ENCODE measurements at regions not wholly inside any gene's neighbourhood (a gene's known extent, or its start where the extent isn't known, plus 50 kb on each side); places are given as distances from the start of the nearest gene placed in this dataset.
A peak's percentile ranks its signal among the peaks of the same experiment; 100 is the strongest.

DNA sequence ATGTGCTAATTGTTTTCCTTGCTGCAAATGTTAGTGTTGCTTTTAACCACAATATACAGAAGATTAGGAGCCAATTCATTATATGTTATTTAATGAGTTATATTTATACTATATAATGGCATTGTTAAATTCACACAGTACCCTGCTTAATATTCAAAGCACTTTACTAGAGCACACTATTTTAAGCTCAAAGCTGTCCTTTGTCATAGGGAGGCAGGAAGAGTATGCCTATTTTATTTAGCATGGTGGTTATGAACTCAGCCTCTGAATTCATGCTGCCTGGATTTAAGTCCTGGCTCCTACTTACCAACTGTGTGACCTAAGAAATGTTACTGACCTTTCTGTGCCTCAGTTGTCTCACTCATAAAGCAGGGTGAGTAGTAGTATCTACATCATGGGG, 80.5 kb downstream of the FASTKD2 start:
- no peak for ATAC-seq
- no peaks in the 10 kb centered on the region for H3K36me3 Mint-ChIP-seq
- H3K4me1 Mint-ChIP-seq = no peaks in the 10 kb centered on the region
- H3K27ac Mint-ChIP-seq = no peak overlapping the region
- no peak overlapping the region for H3K4me3 Mint-ChIP-seq
- CTCF ChIA-PET = no interaction called here
- no peaks in the 10 kb centered on the region for H3K27me3 Mint-ChIP-seq
- H3K9me3 Mint-ChIP-seq (ENCODE audit: low read depth) = no peaks in the 10 kb centered on the region
- DNase-seq = no peak

DNA sequence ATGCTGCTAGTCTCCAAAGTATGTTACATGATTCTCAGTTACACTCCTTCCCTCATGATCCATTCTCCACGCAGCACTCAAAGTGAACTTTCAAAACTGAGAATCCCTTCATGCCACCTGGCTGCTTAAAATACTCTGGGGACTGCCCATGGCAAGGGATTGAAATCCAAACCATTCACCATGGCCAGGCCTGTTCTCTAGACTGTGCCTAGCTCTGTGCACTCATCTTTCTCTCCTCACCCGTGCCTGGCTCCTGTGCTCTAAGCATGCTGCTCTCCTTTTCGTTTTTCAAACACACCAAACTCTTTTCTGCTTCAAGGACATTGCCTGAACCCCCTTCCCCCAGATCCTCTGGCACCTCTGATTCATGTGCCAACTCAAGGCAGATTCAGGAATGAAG, 80.9 kb downstream of the FASTKD2 start:
- H3K27ac Mint-ChIP-seq = no peak overlapping the region
- CTCF ChIA-PET = no interaction called here
- ATAC-seq = no peak
- DNase-seq = no peak
- H3K9me3 Mint-ChIP-seq (ENCODE audit: low read depth) = no peaks in the 10 kb centered on the region
- no peaks in the 10 kb centered on the region for H3K27me3 Mint-ChIP-seq
- no peaks in the 10 kb centered on the region for H3K4me1 Mint-ChIP-seq
- no peaks in the 10 kb centered on the region for H3K36me3 Mint-ChIP-seq
- no peak overlapping the region for H3K4me3 Mint-ChIP-seq

DNA sequence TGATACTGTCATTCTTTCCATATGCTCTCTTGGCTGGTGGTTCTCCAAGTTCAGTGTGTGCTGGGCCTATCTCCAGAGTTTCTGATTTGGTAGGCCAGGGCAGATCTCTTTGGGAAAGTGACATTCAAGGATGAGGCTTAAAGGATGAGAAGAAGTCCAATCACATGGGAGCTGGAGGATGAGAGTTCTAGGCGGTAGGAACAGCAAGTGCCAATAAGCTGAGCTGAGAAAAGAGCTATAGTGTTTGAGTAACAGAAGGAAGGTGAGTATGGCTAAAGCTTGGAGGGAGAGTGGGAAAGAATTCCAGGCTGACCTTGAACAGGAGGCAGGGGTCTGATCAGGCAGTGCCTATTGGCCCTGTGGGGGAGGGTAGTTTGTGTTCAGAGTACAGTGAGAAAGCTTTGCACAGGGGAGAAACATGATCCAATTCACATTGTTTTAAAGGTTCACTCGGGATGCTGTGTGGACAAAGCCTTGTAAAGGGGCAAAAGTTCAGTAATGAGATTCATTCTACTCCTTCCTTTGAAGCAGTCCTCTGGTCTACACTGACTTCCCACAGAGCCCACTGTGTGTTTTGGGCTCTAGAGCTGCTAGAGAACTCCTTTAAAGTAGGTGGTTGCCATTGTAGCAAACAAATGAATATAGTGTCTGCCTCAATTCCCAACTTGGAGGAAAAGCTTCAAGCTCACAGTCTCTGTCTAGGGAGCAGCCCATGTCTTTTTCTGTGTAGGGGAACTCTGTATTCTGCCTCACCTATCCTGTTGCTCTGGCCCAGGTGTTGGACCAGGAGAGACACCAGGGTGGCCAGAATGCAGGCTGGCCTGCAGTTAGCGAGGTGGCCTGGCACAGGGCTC, 81.8 kb downstream of the FASTKD2 start:
- Mint-ChIP-seq H3K4me3 (no peak overlapping the region), H3K27me3 (no peaks in the 10 kb centered on the region), H3K36me3 (no peaks in the 10 kb centered on the region), H3K27ac (no peak overlapping the region), H3K4me1 (no peaks in the 10 kb centered on the region), H3K9me3 (ENCODE audit: low read depth) (no peaks in the 10 kb centered on the region)
- ATAC-seq = no peak
- DNase-seq = no peak
- CTCF ChIA-PET = no interaction called here

DNA sequence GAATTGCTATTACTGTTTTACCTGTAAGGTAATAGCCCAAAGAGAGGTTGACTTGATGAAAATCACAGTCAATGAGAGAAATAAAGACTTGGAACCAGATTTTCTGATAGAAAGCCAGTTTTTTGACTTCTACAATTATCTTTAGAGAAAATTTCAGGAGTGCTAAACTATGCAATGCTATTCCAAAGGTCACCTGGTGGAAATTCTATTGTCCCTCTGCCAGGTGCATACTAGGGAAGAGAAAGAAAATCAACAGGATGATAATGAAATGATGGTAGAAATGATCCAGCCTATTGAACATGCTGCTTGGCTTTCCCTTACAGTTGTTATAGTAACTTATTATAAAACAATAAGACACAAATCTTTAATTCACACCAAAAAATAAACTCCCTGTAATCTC, 85.0 kb downstream of the FASTKD2 start:
- ATAC-seq (no peak), DNase-seq (no peak)
- no peaks in the 10 kb centered on the region for H3K9me3 Mint-ChIP-seq (ENCODE audit: low read depth)
- H3K27ac Mint-ChIP-seq = no peak overlapping the region
- H3K27me3 Mint-ChIP-seq = no peaks in the 10 kb centered on the region
- no peaks in the 10 kb centered on the region for H3K36me3 Mint-ChIP-seq
- no peaks in the 10 kb centered on the region for H3K4me1 Mint-ChIP-seq
- CTCF ChIA-PET = no interaction called here
- no peak overlapping the region for H3K4me3 Mint-ChIP-seq

DNA sequence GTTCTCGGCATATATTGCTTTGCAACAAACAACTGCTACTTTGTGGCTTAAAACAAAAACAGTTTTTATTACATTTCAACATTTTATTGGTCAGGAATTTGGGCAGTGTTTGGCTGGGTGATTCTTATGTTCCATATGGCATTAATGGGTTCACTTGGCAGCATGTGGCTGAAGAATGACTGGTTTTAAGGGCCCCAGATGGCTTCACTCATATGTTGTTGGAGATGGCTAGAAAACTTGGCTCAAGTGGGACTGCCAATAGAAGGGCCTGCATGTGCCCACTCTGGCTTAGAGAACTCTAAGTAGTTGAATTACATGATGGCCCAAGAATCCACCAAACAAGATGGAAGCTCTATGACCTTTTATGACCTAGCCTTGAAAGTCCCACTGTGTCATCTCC, 86.1 kb downstream of the FASTKD2 start:
- Mint-ChIP-seq H3K4me3 (no peak overlapping the region), H3K9me3 (ENCODE audit: low read depth) (no peaks in the 10 kb centered on the region), H3K36me3 (no peaks in the 10 kb centered on the region), H3K27me3 (no peaks in the 10 kb centered on the region), H3K27ac (no peak overlapping the region), H3K4me1 (no peaks in the 10 kb centered on the region)
- DNase-seq = no peak
- ATAC-seq = no peak
- CTCF ChIA-PET = no interaction called here

GRCh38 chr2:206853915-206854314, 85.4 kb upstream of the CPO start:
- no peaks in the 10 kb centered on the region for H3K27me3 Mint-ChIP-seq
- CTCF ChIA-PET = interaction anchor here (0.7 kb wide), 1 partner anchor 9 kb away, joined by 3 read pairs; no protein-coding TSS in a partner anchor
- peaks cover 9% of the 10 kb centered on the region for H3K4me1 Mint-ChIP-seq
- H3K27ac Mint-ChIP-seq = no peak overlapping the region
- H3K9me3 Mint-ChIP-seq (ENCODE audit: low read depth) = no peaks in the 10 kb centered on the region
- H3K36me3 Mint-ChIP-seq = no peaks in the 10 kb centered on the region
- ATAC-seq (no peak), DNase-seq (no peak)
- no peak overlapping the region for H3K4me3 Mint-ChIP-seq

DNA sequence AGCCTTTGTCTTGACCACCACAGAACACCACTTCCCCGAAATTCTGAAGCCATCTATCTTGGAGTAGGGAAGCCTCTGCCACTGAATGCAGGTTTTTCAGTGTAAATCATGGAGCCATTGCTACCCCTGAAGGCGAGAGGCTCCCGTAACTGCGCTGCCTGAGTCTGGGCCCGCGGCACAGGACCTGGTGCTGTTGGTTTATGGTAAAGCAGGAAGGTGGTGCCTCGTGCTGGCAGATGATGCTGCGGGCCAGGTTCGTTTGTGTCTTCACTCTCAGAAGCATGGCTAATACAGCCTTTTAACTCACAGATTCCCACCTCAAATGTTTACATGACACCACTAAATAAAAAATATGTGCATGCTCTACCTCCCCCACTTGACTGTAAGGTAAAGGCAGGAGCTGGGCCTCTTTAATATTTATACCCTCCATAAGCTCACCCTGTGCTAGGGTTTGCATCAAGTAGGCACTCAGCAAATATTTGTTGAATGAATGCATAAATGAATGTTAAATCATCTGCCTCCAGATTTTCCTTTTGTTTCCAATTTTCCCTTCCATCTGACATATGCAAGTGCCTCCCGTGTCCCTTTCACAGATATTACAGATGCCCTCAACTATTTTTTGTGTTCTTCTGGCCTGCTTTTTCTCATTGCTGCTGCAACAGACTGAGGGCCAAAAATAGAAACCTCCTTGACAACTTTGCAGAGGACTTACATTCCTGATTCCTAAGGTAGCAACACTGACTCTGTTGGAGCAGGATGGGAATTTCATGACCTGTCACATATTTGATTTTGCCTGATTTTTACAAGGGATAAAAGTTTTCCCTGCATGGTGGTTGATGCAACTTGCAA, 83.5 kb upstream of the CPO start:
- no peak for DNase-seq
- no peak for ATAC-seq
- Mint-ChIP-seq H3K9me3 (ENCODE audit: low read depth) (no peaks in the 10 kb centered on the region), H3K27ac (no peak overlapping the region), H3K36me3 (no peaks in the 10 kb centered on the region), H3K27me3 (no peaks in the 10 kb centered on the region), H3K4me1 (peaks cover 21% of the 10 kb centered on the region), H3K4me3 (no peak overlapping the region)
- CTCF ChIA-PET = no interaction called here

GRCh38 chr2:206856513-206856912, 82.8 kb upstream of the CPO start:
- CTCF ChIA-PET = no interaction called here
- no peak for DNase-seq
- Mint-ChIP-seq H3K4me3 (no peak overlapping the region), H3K4me1 (peaks cover 21% of the 10 kb centered on the region), H3K9me3 (ENCODE audit: low read depth) (no peaks in the 10 kb centered on the region), H3K27me3 (no peaks in the 10 kb centered on the region), H3K36me3 (no peaks in the 10 kb centered on the region), H3K27ac (no peak overlapping the region)
- no peak for ATAC-seq

DNA sequence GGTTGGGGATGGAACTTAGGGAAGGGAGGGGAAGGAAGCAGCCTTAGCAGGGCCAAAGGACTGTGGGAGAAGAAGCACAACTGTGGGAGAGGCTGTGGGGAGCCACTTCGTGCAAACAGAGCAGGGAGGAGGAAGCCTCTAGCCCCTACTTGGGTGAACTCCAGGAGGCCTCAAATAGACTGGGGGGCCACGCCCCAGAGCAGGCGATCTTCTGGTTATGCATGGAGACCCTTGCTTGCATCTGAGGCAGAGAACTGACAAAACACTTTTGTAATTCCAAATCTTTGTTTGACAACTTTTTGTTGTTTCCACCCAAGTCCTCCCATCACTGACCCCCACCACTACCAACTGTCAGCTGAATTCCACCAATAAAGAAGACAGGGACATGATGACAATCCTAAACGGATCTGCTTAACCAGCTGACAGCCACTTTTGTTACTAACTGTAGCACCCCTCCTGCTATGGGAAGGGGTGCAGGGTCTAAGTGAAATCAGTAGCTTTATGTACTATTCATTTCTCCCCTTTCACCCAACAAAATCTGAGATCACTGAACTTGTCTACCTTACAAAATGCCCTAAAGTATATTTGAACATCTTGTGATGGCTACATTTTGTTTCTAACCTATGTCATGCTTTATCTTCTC, 80.5 kb upstream of the CPO start:
- H3K27me3 Mint-ChIP-seq = no peaks in the 10 kb centered on the region
- CTCF ChIA-PET = no interaction called here
- peaks cover 21% of the 10 kb centered on the region for H3K4me1 Mint-ChIP-seq

GRCh38 chr2:206859330-206859739, 80.0 kb upstream of the CPO start:
- H3K4me3 Mint-ChIP-seq = peak overlapping the region; percentile 60
- CTCF ChIA-PET = no interaction called here
- DNase-seq (peak; percentile 47), ATAC-seq (peak; percentile 80)
- no peaks in the 10 kb centered on the region for H3K27me3 Mint-ChIP-seq
- H3K9me3 Mint-ChIP-seq (ENCODE audit: low read depth) = no peaks in the 10 kb centered on the region
- peaks cover 21% of the 10 kb centered on the region for H3K4me1 Mint-ChIP-seq
- no peaks in the 10 kb centered on the region for H3K36me3 Mint-ChIP-seq
- H3K27ac Mint-ChIP-seq = peak overlapping the region; percentile 88

More for the DNA sequence above, 80.5 kb upstream of the CPO start:
- Mint-ChIP-seq H3K27ac (peak overlapping the region; percentile 88), H3K4me3 (peak overlapping the region; percentile 60), H3K36me3 (no peaks in the 10 kb centered on the region), H3K9me3 (ENCODE audit: low read depth) (no peaks in the 10 kb centered on the region)
- ATAC-seq (no peak), DNase-seq (no peak)

DNA sequence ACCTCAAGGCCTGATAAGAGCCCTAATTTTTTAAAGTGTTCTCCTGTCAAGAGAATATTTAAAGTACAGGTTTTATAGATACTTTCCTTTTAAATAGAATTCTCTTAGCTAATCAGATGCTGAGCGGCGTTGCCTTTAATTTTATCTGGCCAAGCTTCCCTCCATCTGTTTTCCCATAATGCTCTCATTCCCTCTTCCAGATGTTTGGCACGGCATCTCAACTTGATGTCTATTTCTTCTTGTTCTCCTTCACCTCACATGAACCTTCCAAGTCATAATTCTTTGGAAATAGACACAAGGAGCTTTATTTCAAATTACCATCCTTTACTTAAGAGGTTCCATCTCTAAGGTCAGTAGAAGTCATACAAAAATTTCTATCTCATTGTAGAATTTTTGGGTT, 76.1 kb upstream of the CPO start:
- ATAC-seq (no peak), DNase-seq (no peak)
- no peaks in the 10 kb centered on the region for H3K9me3 Mint-ChIP-seq (ENCODE audit: low read depth)
- no peaks in the 10 kb centered on the region for H3K27me3 Mint-ChIP-seq
- no peak overlapping the region for H3K4me3 Mint-ChIP-seq
- CTCF ChIA-PET = interaction anchor here (0.9 kb wide), 1 partner anchor 9 kb away, joined by 3 read pairs; no protein-coding TSS in a partner anchor
- no peaks in the 10 kb centered on the region for H3K36me3 Mint-ChIP-seq
- peaks cover 19% of the 10 kb centered on the region for H3K4me1 Mint-ChIP-seq
- H3K27ac Mint-ChIP-seq = no peak overlapping the region

DNA sequence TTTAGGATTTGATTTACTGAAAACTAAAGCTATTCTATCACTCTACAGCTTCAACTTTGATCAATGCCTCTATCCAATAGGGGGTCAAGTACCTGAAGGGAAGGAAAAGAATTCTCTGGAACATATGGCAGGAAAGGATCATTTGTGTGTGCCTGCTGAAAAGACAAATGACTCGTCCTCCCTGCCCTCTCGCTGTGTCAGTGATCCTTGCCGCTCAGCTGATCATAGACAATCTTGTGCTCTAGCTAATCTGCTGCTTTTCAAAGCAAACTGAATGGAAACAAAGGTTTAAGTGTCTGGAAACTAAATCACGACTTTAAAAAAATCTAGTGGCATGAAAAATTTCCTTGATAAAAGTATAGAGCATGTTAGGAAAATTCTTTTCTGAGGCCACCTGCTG, 75.6 kb upstream of the CPO start:
- CTCF ChIA-PET = interaction anchor here (0.9 kb wide), 1 partner anchor 9 kb away, joined by 3 read pairs; no protein-coding TSS in a partner anchor
- no peak for DNase-seq
- no peak for ATAC-seq
- H3K9me3 Mint-ChIP-seq (ENCODE audit: low read depth) = no peaks in the 10 kb centered on the region
- H3K36me3 Mint-ChIP-seq = no peaks in the 10 kb centered on the region
- no peak overlapping the region for H3K4me3 Mint-ChIP-seq
- H3K27me3 Mint-ChIP-seq = no peaks in the 10 kb centered on the region
- H3K27ac Mint-ChIP-seq = no peak overlapping the region
- H3K4me1 Mint-ChIP-seq = peaks cover 14% of the 10 kb centered on the region

GRCh38 chr2:206867006-206867405, 72.3 kb upstream of the CPO start:
- ATAC-seq = no peak
- Mint-ChIP-seq H3K27me3 (no peaks in the 10 kb centered on the region), H3K4me1 (no peaks in the 10 kb centered on the region), H3K4me3 (no peak overlapping the region), H3K9me3 (ENCODE audit: low read depth) (no peaks in the 10 kb centered on the region), H3K36me3 (no peaks in the 10 kb centered on the region), H3K27ac (no peak overlapping the region)
- CTCF ChIA-PET = no interaction called here
- DNase-seq = no peak
